HG02885 (cell line): ENCODE measurements at regions not wholly inside any gene's neighbourhood (a gene's known extent, or its start where the extent isn't known, plus 50 kb on each side); places are given as distances from the start of the nearest gene placed in this dataset.

Experiments used
- ATAC-seq: cut with Tn5 transposase; IDR thresholded peaks from one replicate; pipeline ENCODE4 v1.9.1; 2021; ENCODE audit warnings: mild to moderate bottlenecking; ENCODE audit not compliant: unreplicated experiment, poor library complexity

GRCh38 chr5:115381911-115382662, 85.6 kb upstream of the CCDC112 start:
- no peak for ATAC-seq

GRCh38 chr5:115379622-115380344, 83.3 kb upstream of the CCDC112 start:
- peak; percentile 79 for ATAC-seq

- no peak for ATAC-seq
Measured at GRCh38 chr5:115378754-115379153, 82.3 kb upstream of the CCDC112 start.

GRCh38 chr5:115377468-115378217, 81.2 kb upstream of the CCDC112 start:
- ATAC-seq, result peak; percentile 79

- ATAC-seq, result no peak
Measured at GRCh38 chr5:115375893-115376292, 79.4 kb upstream of the CCDC112 start.

- ATAC-seq, result no peak
Measured at GRCh38 chr5:115374057-115374775, 77.8 kb upstream of the CCDC112 start.

- no peak for ATAC-seq
Measured at GRCh38 chr5:115372146-115372545, 75.7 kb upstream of the CCDC112 start.

- no peak for ATAC-seq
Measured at GRCh38 chr5:115369430-115370144, 73.1 kb upstream of the CCDC112 start.

- no peak for ATAC-seq
Measured at GRCh38 chr5:115366223-115366622, 69.8 kb upstream of the CCDC112 start.

GRCh38 chr5:115363879-115364278, 67.4 kb upstream of the CCDC112 start:
- no peak for ATAC-seq

- ATAC-seq, result no peak
Measured at GRCh38 chr5:115360046-115360685, 63.7 kb upstream of the CCDC112 start.

GRCh38 chr5:115355767-115356381, 59.4 kb upstream of the CCDC112 start:
- no peak for ATAC-seq

- ATAC-seq, result no peak
Measured at GRCh38 chr5:115355095-115355494, 58.6 kb upstream of the CCDC112 start.

- ATAC-seq, result no peak
Measured at GRCh38 chr5:115354246-115354645, 57.8 kb upstream of the CCDC112 start.

GRCh38 chr5:115352571-115352970, 56.1 kb upstream of the CCDC112 start:
- no peak for ATAC-seq

GRCh38 chr5:115351356-115352195, 55.1 kb upstream of the CCDC112 start:
- ATAC-seq, result no peak

GRCh38 chr5:115350894-115351293, 54.4 kb upstream of the CCDC112 start:
- ATAC-seq, result no peak
